Left ventricle myocardium inferior (tissue), 1 donor: ENCODE measurements at regions not wholly inside any gene's neighbourhood (a gene's known extent, or its start where the extent isn't known, plus 50 kb on each side); places are given as distances from the start of the nearest gene placed in this dataset.

Experiments
- DNase-seq: peaks from one replicate; pipeline ENCODE4 v3.0.0-alpha.2; 2020
- H3K27ac ChIP-seq: fragments of 200-600 bp; replicated peaks from 2 replicates; pipeline ENCODE4 v1.8.0; 2021
- H3K27me3 ChIP-seq: fragments of 200-600 bp; 2 replicates; pipeline ENCODE4 v1.8.0; 2021; ENCODE audit warnings: low read depth
- H3K36me3 ChIP-seq: fragments of 200-600 bp; 2 replicates; pipeline ENCODE4 v1.8.0; 2021
- H3K4me1 ChIP-seq: fragments of 200-600 bp; 2 replicates; pipeline ENCODE4 v1.8.0; 2021
- H3K4me3 ChIP-seq: fragments of 200-600 bp; 2 replicates; pipeline ENCODE4 v1.8.0; 2021; ENCODE audit warnings: mild to moderate bottlenecking, moderate library complexity
- H3K9me3 ChIP-seq: fragments of 200-600 bp; replicated peaks from 2 replicates; pipeline ENCODE4 v1.8.0; 2021
- CTCF ChIP-seq: fragments of 200-600 bp; IDR thresholded peaks from 2 replicates; pipeline ENCODE4 v1.8.0; 2021; ENCODE audit warnings: antibody characterized with exemption, mild to moderate bottlenecking, borderline replicate concordance
- intact Hi-C: fragments of 100-400 bp; cut with micrococcal nuclease; formaldehyde crosslinking; loops from one replicate; pipeline ENCODE4 v1.11.0; 2022
- donor health status: DM: no; HTN: yes; CAD: no; lungs with severe emphysema.

GRCh38 chr16:11461595-11461990, 116.3 kb downstream of the RMI2 start:
- Histone ChIP-seq H3K4me3 (no peak overlapping the region), H3K36me3 (no peaks in the 10 kb centered on the region), H3K4me1 (no peaks in the 10 kb centered on the region), H3K9me3 (no peaks in the 10 kb centered on the region), H3K27me3 (no peaks in the 10 kb centered on the region), H3K27ac (no peak overlapping the region)
- TF ChIP-seq CTCF = no peak
- intact Hi-C loops = no loop called here
- DNase-seq = no peak

- no peaks in the 10 kb centered on the region for H3K4me1 ChIP-seq
- no peak for TF ChIP-seq CTCF
- no peaks in the 10 kb centered on the region for H3K9me3 ChIP-seq
- no peak overlapping the region for H3K4me3 ChIP-seq
- H3K27ac ChIP-seq = no peak overlapping the region
- H3K36me3 ChIP-seq = no peaks in the 10 kb centered on the region
- DNase-seq = no peak
- no peaks in the 10 kb centered on the region for H3K27me3 ChIP-seq
- intact Hi-C loops = no loop called here
Observed at GRCh38 chr16:11462036-11462435, 116.8 kb downstream of the RMI2 start.

GRCh38 chr16:11462861-11463260, 117.6 kb downstream of the RMI2 start:
- Histone ChIP-seq H3K4me3 (no peak overlapping the region), H3K4me1 (no peaks in the 10 kb centered on the region), H3K9me3 (no peaks in the 10 kb centered on the region), H3K27ac (no peak overlapping the region), H3K36me3 (no peaks in the 10 kb centered on the region), H3K27me3 (no peaks in the 10 kb centered on the region)
- TF ChIP-seq CTCF = no peak
- intact Hi-C loops = no loop called here
- no peak for DNase-seq

GRCh38 chr16:11464241-11464640, 119.0 kb downstream of the RMI2 start:
- DNase-seq = no peak
- Histone ChIP-seq H3K9me3 (no peaks in the 10 kb centered on the region), H3K36me3 (no peaks in the 10 kb centered on the region), H3K27me3 (no peaks in the 10 kb centered on the region), H3K4me1 (no peaks in the 10 kb centered on the region), H3K27ac (no peak overlapping the region), H3K4me3 (no peak overlapping the region)
- TF ChIP-seq CTCF = no peak
- intact Hi-C loops = no loop called here

- TF ChIP-seq CTCF = no peak
- no peaks in the 10 kb centered on the region for H3K36me3 ChIP-seq
- DNase-seq = no peak
- no peaks in the 10 kb centered on the region for H3K9me3 ChIP-seq
- no peaks in the 10 kb centered on the region for H3K27me3 ChIP-seq
- no peak overlapping the region for H3K4me3 ChIP-seq
- no peaks in the 10 kb centered on the region for H3K4me1 ChIP-seq
- intact Hi-C loops = no loop called here
- H3K27ac ChIP-seq = no peak overlapping the region
Observed at GRCh38 chr16:11465675-11466074, 120.4 kb downstream of the RMI2 start.
